ENCODE measurements at regions not wholly inside any gene's neighbourhood (a gene's known extent, or its start where the extent isn't known, plus 50 kb on each side); places are given as distances from the start of the nearest gene placed in this dataset.

DNA sequence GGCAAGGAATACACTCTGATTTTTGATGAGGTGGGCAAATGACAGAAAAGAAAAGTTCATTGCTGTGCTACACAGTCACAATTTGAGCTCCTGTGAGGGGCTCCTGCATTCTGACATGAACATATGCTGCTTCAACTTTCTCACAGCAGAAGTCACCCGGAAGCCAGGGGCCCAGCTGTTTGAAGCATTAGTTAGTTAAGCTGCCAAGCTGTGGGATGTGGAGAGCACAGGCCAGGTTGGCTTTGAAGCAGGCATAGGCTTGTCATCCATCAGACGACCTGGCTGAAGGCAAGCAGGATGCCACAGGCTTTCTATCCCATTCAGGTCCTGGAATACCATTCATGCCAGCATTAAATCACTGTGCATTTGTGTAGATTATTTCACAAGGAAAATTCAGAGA, 63.1 kb downstream of the MTNR1B start:
- POLR2A ChIA-PET = interaction anchor here (0.6 to 2.7 kb wide), 3 partner anchors 13 to 710 kb away, joined by 3 to 15 read pairs (median 5); no protein-coding TSS in a partner anchor
- TF ChIP-seq, protein P1, sequence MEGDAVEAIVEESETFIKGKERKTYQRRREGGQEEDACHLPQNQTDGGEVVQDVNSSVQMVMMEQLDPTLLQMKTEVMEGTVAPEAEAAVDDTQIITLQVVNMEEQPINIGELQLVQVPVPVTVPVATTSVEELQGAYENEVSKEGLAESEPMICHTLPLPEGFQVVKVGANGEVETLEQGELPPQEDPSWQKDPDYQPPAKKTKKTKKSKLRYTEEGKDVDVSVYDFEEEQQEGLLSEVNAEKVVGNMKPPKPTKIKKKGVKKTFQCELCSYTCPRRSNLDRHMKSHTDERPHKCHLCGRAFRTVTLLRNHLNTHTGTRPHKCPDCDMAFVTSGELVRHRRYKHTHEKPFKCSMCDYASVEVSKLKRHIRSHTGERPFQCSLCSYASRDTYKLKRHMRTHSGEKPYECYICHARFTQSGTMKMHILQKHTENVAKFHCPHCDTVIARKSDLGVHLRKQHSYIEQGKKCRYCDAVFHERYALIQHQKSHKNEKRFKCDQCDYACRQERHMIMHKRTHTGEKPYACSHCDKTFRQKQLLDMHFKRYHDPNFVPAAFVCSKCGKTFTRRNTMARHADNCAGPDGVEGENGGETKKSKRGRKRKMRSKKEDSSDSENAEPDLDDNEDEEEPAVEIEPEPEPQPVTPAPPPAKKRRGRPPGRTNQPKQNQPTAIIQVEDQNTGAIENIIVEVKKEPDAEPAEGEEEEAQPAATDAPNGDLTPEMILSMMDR (IDR thresholded peaks at IDR 0.05; ENCODE audit: unreplicated experiment) = no peak
- no peak overlapping the region for H3K4me3 Mint-ChIP-seq (ENCODE audit: unreplicated experiment)
- intact Hi-C loops (cut with micrococcal nuclease) = no loop called here
- no peak overlapping the region for H3K27ac Mint-ChIP-seq (ENCODE audit: low read depth, unreplicated experiment)
- H3K9me3 Mint-ChIP-seq (ENCODE audit: unreplicated experiment) = no peaks in the 10 kb centered on the region
- CTCF ChIA-PET = interaction anchor here (0.7 to 4.1 kb wide), 3 partner anchors 14 to 77 kb away, joined by 3 to 15 read pairs (median 4); no protein-coding TSS in a partner anchor
- BruUV-seq (replicated peaks) = no TSS peak
- H3K4me1 Mint-ChIP-seq (ENCODE audit: insufficient read depth, unreplicated experiment) = peaks cover 10% of the 10 kb centered on the region
- peak; percentile 52 for DNase-seq (ENCODE audit: unreplicated experiment)
- H3K27me3 Mint-ChIP-seq (ENCODE audit: insufficient read depth, unreplicated experiment) = no peaks in the 10 kb centered on the region
- H3K36me3 Mint-ChIP-seq (ENCODE audit: insufficient read depth, unreplicated experiment) = no peaks in the 10 kb centered on the region

DNA sequence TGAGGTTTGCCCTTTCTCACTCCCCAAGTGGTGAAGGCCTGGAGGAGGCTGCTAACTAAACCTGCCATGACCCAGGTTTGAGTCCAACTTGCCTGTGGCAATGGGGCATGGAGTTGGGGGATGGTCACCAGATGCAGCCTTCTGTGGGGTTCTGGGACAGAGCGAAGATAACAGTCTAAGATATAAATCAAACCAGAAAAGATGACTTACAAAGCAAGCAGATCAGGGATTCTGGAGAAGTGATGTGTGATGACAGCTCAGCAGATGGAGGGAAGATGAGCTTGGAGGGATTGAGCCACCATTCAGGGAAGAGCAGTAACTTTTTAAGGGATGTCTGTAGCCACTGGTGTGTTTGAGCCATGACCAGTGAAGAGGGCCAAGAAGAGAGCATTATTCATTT, 63.6 kb downstream of the MTNR1B start:
- Mint-ChIP-seq H3K9me3 (ENCODE audit: unreplicated experiment) (no peaks in the 10 kb centered on the region), H3K27me3 (ENCODE audit: insufficient read depth, unreplicated experiment) (no peaks in the 10 kb centered on the region), H3K4me1 (ENCODE audit: insufficient read depth, unreplicated experiment) (peaks cover 10% of the 10 kb centered on the region), H3K36me3 (ENCODE audit: insufficient read depth, unreplicated experiment) (no peaks in the 10 kb centered on the region), H3K4me3 (ENCODE audit: unreplicated experiment) (no peak overlapping the region), H3K27ac (ENCODE audit: low read depth, unreplicated experiment) (no peak overlapping the region)
- intact Hi-C loops (cut with micrococcal nuclease) = no loop called here
- TF ChIP-seq, protein P1 (IDR thresholded peaks at IDR 0.05; ENCODE audit: unreplicated experiment) = no peak
- BruUV-seq (replicated peaks) = no TSS peak
- no peak for DNase-seq (ENCODE audit: unreplicated experiment)
- POLR2A ChIA-PET = interaction anchor here (0.6 to 2.7 kb wide), 5 partner anchors 8 to 709 kb away, joined by 3 to 15 read pairs (median 4); no protein-coding TSS in a partner anchor
- CTCF ChIA-PET = interaction anchor here (0.6 to 4.1 kb wide), 5 partner anchors 15 to 1469 kb away, joined by 3 to 15 read pairs (median 3); no protein-coding TSS in a partner anchor

DNA sequence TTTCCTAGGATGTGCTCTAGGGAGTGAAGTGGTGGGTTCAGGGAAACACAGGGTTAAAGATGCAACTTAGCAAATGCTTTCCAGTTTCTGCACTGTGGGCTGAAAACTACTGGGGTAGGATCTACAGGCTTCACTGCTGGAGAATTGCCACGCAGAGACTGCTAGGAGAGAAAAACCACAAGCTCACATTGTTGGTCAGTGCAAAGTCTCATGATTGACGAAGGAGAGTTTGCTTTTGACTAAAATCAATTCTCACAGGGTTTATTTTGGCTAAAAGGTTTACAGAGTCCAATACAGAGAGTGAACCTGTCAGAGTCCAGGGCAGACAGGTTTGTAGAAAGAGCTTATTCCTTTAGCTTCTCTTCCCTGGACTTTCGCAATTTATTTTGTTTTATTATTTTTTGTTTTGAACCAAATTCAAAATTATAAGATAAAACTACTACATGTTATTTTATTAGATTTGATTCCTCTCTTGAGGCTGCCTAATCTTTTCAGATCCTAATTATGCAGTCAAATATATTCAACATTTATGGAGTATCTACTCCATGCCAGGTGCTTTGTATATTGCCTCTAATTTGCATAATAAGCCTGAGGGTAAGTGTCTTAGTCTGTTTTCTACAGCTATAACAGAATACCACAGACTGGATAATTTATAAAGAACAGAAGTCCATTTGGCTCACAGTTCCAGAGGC, 64.7 kb downstream of the MTNR1B start:
- BruUV-seq (replicated peaks) = no TSS peak
- DNase-seq (ENCODE audit: unreplicated experiment) = peak; percentile 35
- CTCF ChIA-PET = interaction anchor here (0.6 to 4.1 kb wide), 4 partner anchors 16 to 193 kb away, joined by 3 to 15 read pairs (median 4); no protein-coding TSS in a partner anchor
- no peaks in the 10 kb centered on the region for H3K27me3 Mint-ChIP-seq (ENCODE audit: insufficient read depth, unreplicated experiment)
- intact Hi-C loops (cut with micrococcal nuclease) = no loop called here
- H3K27ac Mint-ChIP-seq (ENCODE audit: low read depth, unreplicated experiment) = no peak overlapping the region
- TF ChIP-seq, protein P1 (IDR thresholded peaks at IDR 0.05; ENCODE audit: unreplicated experiment) = no peak
- H3K4me3 Mint-ChIP-seq (ENCODE audit: unreplicated experiment) = no peak overlapping the region
- H3K9me3 Mint-ChIP-seq (ENCODE audit: unreplicated experiment) = no peaks in the 10 kb centered on the region
- no peaks in the 10 kb centered on the region for H3K36me3 Mint-ChIP-seq (ENCODE audit: insufficient read depth, unreplicated experiment)
- peaks cover 17% of the 10 kb centered on the region for H3K4me1 Mint-ChIP-seq (ENCODE audit: insufficient read depth, unreplicated experiment)
- POLR2A ChIA-PET = interaction anchor here (1.0 to 2.7 kb wide), 3 partner anchors 9 to 29 kb away, joined by 3 to 15 read pairs (median 4); no protein-coding TSS in a partner anchor

DNA sequence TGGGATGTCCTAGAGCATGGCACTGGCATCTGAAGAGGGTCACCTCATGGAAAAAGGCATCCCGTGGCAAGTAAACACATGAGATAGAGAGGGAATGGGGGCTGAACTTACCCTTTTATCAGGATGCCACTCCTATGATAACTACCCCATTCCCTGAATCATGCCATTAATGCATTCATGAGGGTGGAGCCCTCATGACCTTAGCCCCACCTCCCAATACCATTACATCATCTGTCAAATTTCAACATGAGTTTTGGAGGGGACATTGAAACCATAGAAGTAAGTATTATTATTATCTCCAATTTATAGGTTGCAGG, 65.2 kb downstream of the MTNR1B start:
- BruUV-seq (replicated peaks) = no TSS peak
- H3K9me3 Mint-ChIP-seq (ENCODE audit: unreplicated experiment) = no peaks in the 10 kb centered on the region
- H3K36me3 Mint-ChIP-seq (ENCODE audit: insufficient read depth, unreplicated experiment) = no peaks in the 10 kb centered on the region
- H3K27me3 Mint-ChIP-seq (ENCODE audit: insufficient read depth, unreplicated experiment) = no peaks in the 10 kb centered on the region
- H3K4me3 Mint-ChIP-seq (ENCODE audit: unreplicated experiment) = no peak overlapping the region
- no peak for DNase-seq (ENCODE audit: unreplicated experiment)
- peaks cover 22% of the 10 kb centered on the region for H3K4me1 Mint-ChIP-seq (ENCODE audit: insufficient read depth, unreplicated experiment)
- POLR2A ChIA-PET = interaction anchor here (1.5 kb wide), 1 partner anchor 10 kb away, joined by 4 read pairs; no protein-coding TSS in a partner anchor
- H3K27ac Mint-ChIP-seq (ENCODE audit: low read depth, unreplicated experiment) = no peak overlapping the region
- intact Hi-C loops (cut with micrococcal nuclease) = no loop called here
- CTCF ChIA-PET = interaction anchor here (0.6 to 4.1 kb wide), 3 partner anchors 20 to 578 kb away, joined by 3 to 15 read pairs (median 4); no protein-coding TSS in a partner anchor
- TF ChIP-seq, protein P1 (IDR thresholded peaks at IDR 0.05; ENCODE audit: unreplicated experiment) = no peak
